ENCODE measurements at regions not wholly inside any gene's neighbourhood (a gene's known extent, or its start where the extent isn't known, plus 50 kb on each side); places are given as distances from the start of the nearest gene placed in this dataset.

- no peak for DNase-seq
- ATAC-seq (ENCODE audit: poor library complexity): no peak
- intact Hi-C loops (cut with DNase I): no loop called here
These were observed 316.4 kb downstream of the ZNF621 start for GRCh38 chr3:40841131-40841530.

- ATAC-seq (ENCODE audit: poor library complexity) (no peak), DNase-seq (no peak)
- intact Hi-C loops (cut with DNase I): no loop called here
These were observed 316.9 kb downstream of the ZNF621 start for GRCh38 chr3:40841570-40842109.

- intact Hi-C loops (cut with DNase I): no loop called here
- no peak for ATAC-seq (ENCODE audit: poor library complexity)
- no peak for DNase-seq
These were observed 318.0 kb downstream of the ZNF621 start for GRCh38 chr3:40842714-40843113.

- intact Hi-C loops (cut with DNase I): no loop called here
These were observed 318.5 kb downstream of the ZNF621 start for GRCh38 chr3:40843208-40843624.

GRCh38 chr3:40843851-40844548 is 319.2 kb downstream of the ZNF621 start:
- intact Hi-C loops (cut with DNase I): no loop called here
- DNase-seq (no peak), ATAC-seq (ENCODE audit: poor library complexity) (no peak)

More at GRCh38 chr3:40843208-40843624, 318.5 kb downstream of the ZNF621 start:
- no peak for ATAC-seq (ENCODE audit: poor library complexity)
- DNase-seq: no peak

GRCh38 chr3:40844896-40845295 is 320.1 kb downstream of the ZNF621 start:
- DNase-seq (no peak), ATAC-seq (ENCODE audit: poor library complexity) (no peak)
- intact Hi-C loops (cut with DNase I): no loop called here

GRCh38 chr3:40845447-40845846 is 320.7 kb downstream of the ZNF621 start:
- intact Hi-C loops (cut with DNase I): no loop called here
- ATAC-seq (ENCODE audit: poor library complexity): no peak

GRCh38 chr3:40845916-40846315 is 321.2 kb downstream of the ZNF621 start:
- ATAC-seq (ENCODE audit: poor library complexity) (no peak), DNase-seq (no peak)
- intact Hi-C loops (cut with DNase I): no loop called here

More at GRCh38 chr3:40845447-40845846, 320.7 kb downstream of the ZNF621 start:
- DNase-seq: no peak

GRCh38 chr3:40846451-40846850 is 321.7 kb downstream of the ZNF621 start:
- ATAC-seq (ENCODE audit: poor library complexity) (peak; percentile 92), DNase-seq (no peak)
- intact Hi-C loops (cut with DNase I): no loop called here

GRCh38 chr3:40847551-40847992 is 322.8 kb downstream of the ZNF621 start:
- no peak for DNase-seq

GRCh38 chr3:40848421-40848820 is 323.7 kb downstream of the ZNF621 start:
- ATAC-seq (ENCODE audit: poor library complexity): no peak
- no peak for DNase-seq
- intact Hi-C loops (cut with DNase I): no loop called here

More at GRCh38 chr3:40847551-40847992, 322.8 kb downstream of the ZNF621 start:
- ATAC-seq (ENCODE audit: poor library complexity): peak; percentile 91
- intact Hi-C loops (cut with DNase I): no loop called here

GRCh38 chr3:40850861-40851260 is 326.1 kb downstream of the ZNF621 start:
- DNase-seq (no peak), ATAC-seq (ENCODE audit: poor library complexity) (no peak)
- intact Hi-C loops (cut with DNase I): no loop called here

- no peak for ATAC-seq (ENCODE audit: poor library complexity)
- intact Hi-C loops (cut with DNase I): no loop called here
These were observed 327.1 kb downstream of the ZNF621 start for GRCh38 chr3:40851836-40852235.

GRCh38 chr3:40852712-40853111 is 328.0 kb downstream of the ZNF621 start:
- intact Hi-C loops (cut with DNase I): no loop called here
- no peak for DNase-seq
- ATAC-seq (ENCODE audit: poor library complexity): no peak

More at GRCh38 chr3:40851836-40852235, 327.1 kb downstream of the ZNF621 start:
- DNase-seq: no peak

- DNase-seq (no peak), ATAC-seq (ENCODE audit: poor library complexity) (no peak)
- intact Hi-C loops (cut with DNase I): no loop called here
These were observed 328.7 kb downstream of the ZNF621 start for GRCh38 chr3:40853474-40853873.

GRCh38 chr3:40855871-40856270 is 331.1 kb downstream of the ZNF621 start:
- no peak for ATAC-seq (ENCODE audit: poor library complexity)
- DNase-seq: no peak
- intact Hi-C loops (cut with DNase I): no loop called here

- DNase-seq (no peak), ATAC-seq (ENCODE audit: poor library complexity) (no peak)
- intact Hi-C loops (cut with DNase I): no loop called here
These were observed 333.8 kb downstream of the ZNF621 start for GRCh38 chr3:40858364-40859115.

GRCh38 chr3:40862946-40863345 is 336.4 kb upstream of the CTNNB1 start:
- ATAC-seq (ENCODE audit: poor library complexity): no peak

GRCh38 chr3:40864146-40864782 is 335.0 kb upstream of the CTNNB1 start:
- intact Hi-C loops (cut with DNase I): no loop called here
- DNase-seq (no peak), ATAC-seq (ENCODE audit: poor library complexity) (no peak)

More at GRCh38 chr3:40862946-40863345, 336.4 kb upstream of the CTNNB1 start:
- DNase-seq: no peak
- intact Hi-C loops (cut with DNase I): no loop called here
